Stimulated activated CD4-positive, alpha-beta T cell treated with anti-CD3 and anti-CD28 coated beads, Interleukin-15, amount 100 ng/mL, for 24 hours (primary cell): ENCODE measurements at regions not wholly inside any gene's neighbourhood (a gene's known extent, or its start where the extent isn't known, plus 50 kb on each side); places are given as distances from the start of the nearest gene placed in this dataset.
"Not testable (repeated sequence)": the region's sequence is repeated elsewhere in the genome, so short reads cannot be mapped to it uniquely, and the experiment has no call there.

Experiments
- DNase-seq: peaks from one replicate; pipeline ENCODE4 v3.0.0-alpha.2; 2020

GRCh38 chr12:60201891-60202290 is 606.1 kb downstream of the SLC16A7 start:
- no peak for DNase-seq

DNA sequence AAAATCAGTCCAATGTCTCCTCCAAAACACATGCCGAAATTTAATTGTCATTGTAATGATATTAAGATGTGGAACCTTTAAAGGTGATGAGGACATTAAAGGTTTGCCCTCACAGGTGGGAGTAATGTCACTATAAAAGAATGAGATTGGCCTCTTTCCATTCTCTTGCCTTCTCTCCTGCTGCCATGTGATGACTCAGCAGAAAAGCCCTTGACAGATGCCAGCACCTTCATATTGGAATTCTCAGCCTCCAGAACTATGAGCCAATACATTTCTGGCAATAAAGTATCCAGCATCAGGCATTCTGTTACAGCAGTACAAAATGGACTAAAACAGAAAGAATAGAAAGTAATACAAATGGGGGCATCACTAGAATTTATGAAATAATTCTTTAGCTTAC is 609.7 kb downstream of the SLC16A7 start:
- no peak for DNase-seq

- DNase-seq, result no peak
These were observed 613.7 kb downstream of the SLC16A7 start for GRCh38 chr12:60209521-60209920.

DNA sequence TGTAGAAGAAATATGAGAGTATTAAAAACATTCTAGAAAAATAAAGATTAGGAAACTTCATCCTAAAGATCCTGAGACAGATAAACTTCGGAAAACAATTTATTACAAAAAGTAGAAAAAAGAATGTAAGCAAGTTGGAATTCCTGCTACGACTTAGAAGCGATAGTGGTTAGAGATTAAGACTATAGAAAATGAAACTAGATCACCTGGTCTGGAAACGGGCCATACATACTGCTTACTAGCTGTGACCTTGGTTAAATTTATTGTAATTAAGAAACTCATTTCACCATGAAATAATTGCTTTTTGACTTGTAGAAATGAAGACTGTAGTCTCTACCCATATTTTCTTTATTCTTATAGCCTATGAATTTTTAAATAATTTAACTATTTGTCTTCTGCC is 614.1 kb downstream of the SLC16A7 start:
- DNase-seq, result no peak

DNA sequence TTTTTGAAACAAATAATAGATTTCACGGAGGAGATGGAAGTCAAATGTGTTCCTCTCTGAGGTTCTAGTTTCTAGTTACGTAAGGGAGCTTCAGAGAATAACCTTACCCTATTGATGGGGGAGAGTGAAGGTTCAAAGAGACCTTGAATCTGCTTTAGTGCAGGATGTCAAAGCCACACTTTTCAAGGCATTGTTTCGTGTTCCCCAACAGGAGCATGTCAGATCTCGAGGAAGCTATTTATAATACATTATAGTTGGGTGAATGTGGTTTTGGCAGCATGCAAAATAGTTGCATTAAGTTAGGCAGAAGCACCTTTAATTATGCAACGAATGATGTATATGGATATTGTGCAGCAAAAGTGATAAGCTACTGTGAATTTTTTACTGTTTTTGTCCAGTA is 614.9 kb downstream of the SLC16A7 start:
- no peak for DNase-seq

DNA sequence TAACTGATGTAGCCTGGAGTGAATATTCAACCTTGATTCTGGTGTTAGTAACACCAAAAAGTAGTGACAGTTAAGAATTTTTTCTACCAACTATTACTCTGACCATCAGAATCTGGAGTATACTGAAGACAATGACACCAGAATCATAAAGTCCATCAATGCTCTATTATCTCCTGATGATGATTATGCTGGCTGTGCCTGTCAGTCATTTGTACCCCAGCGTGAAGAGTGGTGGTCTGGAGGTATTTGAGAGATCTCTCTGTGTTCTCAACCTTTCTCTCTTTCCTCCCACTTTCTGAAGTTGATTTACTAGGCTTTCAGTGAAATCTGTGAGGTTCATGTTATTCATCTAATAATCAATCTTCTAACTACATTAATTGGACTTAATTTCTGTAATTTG is 615.4 kb downstream of the SLC16A7 start:
- no peak for DNase-seq

DNA sequence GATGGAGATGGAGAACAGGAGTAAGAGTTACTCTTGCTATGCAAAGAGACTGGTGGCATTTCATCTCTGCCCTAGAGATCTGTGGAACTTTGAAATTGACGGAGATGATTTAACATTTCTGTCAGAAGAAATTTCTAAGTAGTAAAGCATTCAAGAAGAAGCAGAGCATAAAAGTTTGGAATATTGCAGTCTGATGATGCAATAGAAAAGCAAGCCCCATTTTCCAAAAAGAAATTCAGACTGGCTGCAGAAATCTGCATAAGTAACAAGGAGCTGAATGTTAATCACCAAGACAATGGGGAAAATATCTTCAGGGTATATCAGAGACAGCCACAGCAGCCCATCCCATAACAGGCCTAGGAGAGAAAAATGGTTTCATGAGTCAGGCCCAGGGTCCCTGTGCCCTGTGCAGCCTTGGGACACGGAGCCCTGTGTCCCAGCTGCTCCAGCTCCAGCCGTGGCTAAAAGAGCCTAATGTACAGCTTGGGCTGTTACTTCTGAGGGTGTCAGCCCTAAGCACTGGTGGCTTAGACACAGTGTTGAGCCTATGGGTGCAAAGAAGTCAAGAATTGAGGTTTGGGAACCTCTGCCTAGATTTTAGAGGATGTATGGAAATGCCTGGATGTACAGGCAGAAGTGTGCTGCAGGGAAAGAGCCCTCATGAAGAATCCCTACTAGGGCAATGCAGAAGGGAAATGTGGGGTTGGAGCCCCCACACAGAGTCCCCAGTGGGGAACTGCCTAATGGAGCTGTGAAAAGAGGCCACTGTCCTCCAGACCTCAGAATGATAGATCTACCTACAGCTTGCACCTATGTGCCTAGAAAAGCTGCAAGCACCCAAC is 616.6 kb downstream of the SLC16A7 start:
- no peak for DNase-seq

DNA sequence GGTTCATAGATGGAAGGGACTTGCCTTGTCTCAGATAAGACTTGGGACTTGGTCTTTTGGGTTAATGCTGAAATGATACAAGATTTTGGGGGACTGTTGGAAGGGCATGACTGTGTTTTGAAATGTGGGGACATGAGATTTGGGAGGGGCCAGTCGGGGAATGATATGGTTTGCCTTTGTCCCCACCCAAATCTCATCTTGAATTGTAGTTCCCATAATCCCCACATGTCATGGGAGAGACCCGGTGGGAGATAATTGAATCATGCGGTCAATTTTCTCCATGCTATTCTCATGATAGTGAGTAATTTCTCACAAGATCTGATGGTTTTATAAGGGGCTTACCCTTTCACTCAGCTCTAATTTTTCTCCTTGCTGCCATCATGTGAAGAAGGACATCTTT is 617.4 kb downstream of the SLC16A7 start:
- DNase-seq, result not testable (repeated sequence)

- no peak for DNase-seq
These were observed 620.4 kb downstream of the SLC16A7 start for GRCh38 chr12:60216226-60216625.

- DNase-seq, result no peak
These were observed 627.4 kb downstream of the SLC16A7 start for GRCh38 chr12:60223242-60223641.

GRCh38 chr12:60225216-60226000 is 629.6 kb downstream of the SLC16A7 start:
- DNase-seq, result no peak

DNA sequence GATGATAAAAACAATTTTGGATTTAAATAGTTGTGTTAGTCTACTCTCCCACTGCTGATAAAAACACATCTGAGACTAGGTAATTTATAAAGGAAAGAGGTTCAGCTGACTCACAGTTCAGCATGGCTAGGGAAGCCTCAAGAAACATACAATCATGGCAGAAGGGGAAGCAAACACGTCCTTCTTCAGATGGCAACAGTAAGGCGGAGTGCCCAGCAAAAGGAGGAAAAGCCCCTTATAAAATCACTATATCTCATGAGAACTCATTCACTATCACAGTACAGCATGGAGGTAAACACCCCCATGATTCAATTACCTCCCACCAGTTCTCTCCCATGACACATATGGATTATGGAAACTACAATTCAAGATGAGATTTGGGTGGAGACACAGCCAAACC is 632.1 kb downstream of the SLC16A7 start:
- no peak for DNase-seq

DNA sequence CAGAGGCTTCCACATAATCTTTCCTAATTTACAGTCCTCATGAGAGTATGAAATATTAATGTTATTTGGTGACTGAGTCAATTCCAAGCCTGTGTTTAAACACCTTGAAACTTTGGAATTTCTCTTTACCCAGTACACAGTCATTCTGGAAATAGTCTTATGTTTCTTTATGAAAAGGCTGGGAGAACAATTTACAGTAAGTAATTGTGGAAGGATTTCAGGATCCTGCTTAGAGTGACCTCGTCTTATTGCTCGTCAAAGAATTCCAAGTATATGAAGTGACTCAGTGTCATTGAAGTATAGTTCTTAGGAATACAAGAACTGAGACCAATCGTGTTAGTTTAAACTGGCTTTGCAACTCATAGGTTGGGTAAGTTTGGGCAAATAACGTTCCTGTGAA is 634.2 kb downstream of the SLC16A7 start:
- DNase-seq, result no peak

GRCh38 chr12:60231303-60231702 is 635.5 kb downstream of the SLC16A7 start:
- DNase-seq, result no peak

DNA sequence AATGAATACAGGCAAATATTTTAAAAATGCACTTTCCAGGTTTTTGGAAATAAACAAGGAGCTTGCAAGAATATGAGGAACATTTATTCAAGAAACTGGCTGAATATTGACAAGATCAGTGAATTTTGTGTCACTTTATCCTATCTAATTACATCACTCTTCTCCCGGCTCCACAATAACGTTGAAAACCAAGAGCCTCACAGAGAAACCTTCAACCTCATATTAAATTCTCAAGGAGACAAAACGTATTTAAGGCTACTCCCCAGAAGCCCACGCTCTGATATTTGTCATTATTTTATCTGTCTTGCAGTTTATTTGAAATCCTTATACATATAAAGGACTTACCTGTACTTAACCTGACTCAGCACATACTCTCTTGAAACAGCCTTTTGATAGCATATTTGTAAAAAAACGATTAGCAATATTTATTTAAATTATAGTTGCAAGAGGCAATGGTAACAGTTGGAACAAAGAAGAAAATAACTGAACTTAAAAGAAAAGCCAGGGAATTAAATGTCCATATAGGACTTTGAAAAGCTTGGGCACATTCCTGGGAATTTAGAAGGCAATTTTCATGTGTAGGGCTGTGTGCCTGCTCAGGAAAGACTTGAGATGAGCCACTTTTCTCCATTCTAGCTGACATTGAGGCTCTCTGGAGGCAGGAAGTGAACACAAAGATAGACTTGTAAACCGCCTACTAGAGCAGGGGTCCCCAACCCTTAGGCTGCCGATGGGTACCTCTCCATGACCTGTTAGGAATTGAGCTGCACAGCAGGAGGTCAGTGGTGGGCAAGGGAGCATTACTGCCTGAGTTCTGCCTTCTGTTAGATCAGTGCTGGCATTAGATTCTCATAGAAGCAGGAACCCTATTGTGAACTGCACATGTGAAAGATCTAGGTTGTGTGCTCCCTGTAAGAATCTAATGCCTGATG is 636.4 kb downstream of the SLC16A7 start:
- no peak for DNase-seq

DNA sequence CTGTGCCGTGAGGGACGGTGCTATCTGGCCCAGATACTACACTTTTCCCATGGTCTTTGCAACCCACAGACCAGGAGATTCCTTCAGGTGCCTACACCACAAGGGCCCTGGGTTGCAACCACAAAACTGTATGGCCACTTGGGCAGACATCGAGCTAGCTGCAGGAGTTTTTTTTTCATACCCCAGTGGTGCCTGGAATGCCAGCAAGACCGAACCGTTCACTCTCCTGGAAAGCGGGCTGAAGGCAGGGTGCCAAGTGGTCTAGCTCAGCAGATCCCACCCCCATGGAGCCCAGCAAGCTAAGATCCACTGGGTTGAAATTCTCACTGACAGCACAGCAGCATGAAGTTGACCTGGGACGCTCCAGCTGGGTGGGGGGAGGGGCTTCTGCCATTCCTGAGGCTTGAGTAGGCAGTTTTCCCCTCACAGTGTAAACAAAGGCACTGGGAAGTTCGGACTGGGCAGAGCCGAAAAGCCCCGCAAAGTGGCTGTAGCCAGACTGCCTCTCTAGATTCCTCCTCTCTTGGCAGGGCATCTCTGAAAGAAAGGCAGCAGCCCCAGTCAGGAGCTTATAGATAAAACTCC is 638.9 kb downstream of the SLC16A7 start:
- not testable (repeated sequence) for DNase-seq

- DNase-seq, result no peak
These were observed 639.4 kb downstream of the SLC16A7 start for GRCh38 chr12:60235261-60235660.

GRCh38 chr12:60236416-60236815 is 640.6 kb downstream of the SLC16A7 start:
- not testable (repeated sequence) for DNase-seq

DNA sequence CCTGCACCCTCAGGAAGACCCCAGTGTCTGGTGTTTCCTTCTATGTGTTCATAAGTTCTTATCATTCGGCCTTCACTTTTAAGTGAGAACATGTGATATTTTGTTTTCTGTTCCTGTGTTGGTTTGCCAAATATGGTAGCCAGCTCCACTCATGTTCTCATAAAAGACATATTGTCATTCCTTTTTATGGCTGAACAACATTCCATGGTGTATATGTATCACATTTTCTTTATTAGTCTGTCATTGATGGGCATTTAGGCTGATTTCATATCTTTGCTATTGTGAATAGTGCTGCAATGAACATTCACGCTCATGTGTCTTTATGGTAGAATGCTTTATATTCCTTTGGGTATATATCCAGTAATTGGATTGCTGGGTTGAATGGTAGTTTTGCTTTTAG is 645.1 kb downstream of the SLC16A7 start:
- DNase-seq, result no peak

GRCh38 chr12:60251091-60251490 is 655.3 kb downstream of the SLC16A7 start:
- DNase-seq, result no peak

DNA sequence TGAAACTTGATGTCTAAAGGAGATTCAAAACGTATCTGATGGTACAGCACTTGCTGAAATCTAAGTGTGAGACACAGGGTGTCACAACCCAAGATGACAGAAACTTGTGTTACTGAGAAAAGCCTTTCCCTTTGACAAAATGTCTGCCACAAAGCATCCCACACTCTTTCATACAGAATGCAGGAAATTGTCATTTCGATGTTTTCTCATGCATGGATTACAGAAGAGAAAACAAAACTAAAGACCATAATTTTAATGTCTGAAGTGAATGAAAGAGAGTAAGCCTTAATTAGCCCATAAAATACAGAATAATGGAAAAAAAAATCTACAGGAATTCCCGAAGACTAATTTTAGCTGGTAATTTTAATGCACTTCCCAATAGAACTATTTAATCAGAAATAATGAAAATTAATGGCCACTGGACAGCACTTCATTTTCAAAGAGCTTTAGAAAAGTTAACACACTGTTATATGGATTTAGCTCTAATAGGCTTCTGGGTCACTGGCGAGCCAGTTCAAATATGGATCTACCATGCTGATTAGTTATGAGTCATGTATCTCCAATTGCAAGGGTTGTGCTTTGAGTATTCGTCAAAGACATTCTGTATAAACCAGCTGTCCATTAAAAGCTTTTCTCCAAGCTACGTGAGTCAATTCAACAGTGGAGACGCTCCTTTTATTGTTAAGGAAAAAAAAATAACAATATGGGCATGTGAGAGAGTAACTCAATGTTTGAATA is 656.7 kb downstream of the SLC16A7 start:
- DNase-seq, result no peak

GRCh38 chr12:60255044-60255443 is 659.2 kb downstream of the SLC16A7 start:
- no peak for DNase-seq
